ENCODE measurements at regions not wholly inside any gene's neighbourhood (a gene's known extent, or its start where the extent isn't known, plus 50 kb on each side); places are given as distances from the start of the nearest gene placed in this dataset.
"Not testable (repeated sequence)": the region's sequence is repeated elsewhere in the genome, so short reads cannot be mapped to it uniquely, and the experiment has no call there.

GRCh38 chr6:84599991-84600390, 164.4 kb downstream of the TBX18 start:
- TF ChIP-seq TAF1 (IDR thresholded peaks at IDR 0.05; ENCODE audit: borderline replicate concordance, low read depth, low read length) = no peak
- no peak for TF ChIP-seq POLR2A (IDR thresholded peaks at IDR 0.05; ENCODE audit: low read depth, low read length)
- TF ChIP-seq POLR2AphosphoS5 (IDR thresholded peaks at IDR 0.05; ENCODE audit: low read depth, low read length) = no peak
- FAIRE-seq = no peak
- no peak for DNase-seq (ENCODE audit: insufficient read length)

GRCh38 chr6:84597238-84597875, 167.0 kb downstream of the TBX18 start:
- DNase-seq (ENCODE audit: insufficient read length) (no peak), FAIRE-seq (no peak)
- TF ChIP-seq TAF1 (IDR thresholded peaks at IDR 0.05; ENCODE audit: borderline replicate concordance, low read depth, low read length) (no peak), POLR2A (IDR thresholded peaks at IDR 0.05; ENCODE audit: low read depth, low read length) (no peak), POLR2AphosphoS5 (IDR thresholded peaks at IDR 0.05; ENCODE audit: low read depth, low read length) (no peak)

GRCh38 chr6:84596488-84596887, 167.9 kb downstream of the TBX18 start:
- DNase-seq (ENCODE audit: insufficient read length) = no peak
- TF ChIP-seq TAF1 (IDR thresholded peaks at IDR 0.05; ENCODE audit: borderline replicate concordance, low read depth, low read length) = no peak
- TF ChIP-seq POLR2A (IDR thresholded peaks at IDR 0.05; ENCODE audit: low read depth, low read length) = no peak
- no peak for TF ChIP-seq POLR2AphosphoS5 (IDR thresholded peaks at IDR 0.05; ENCODE audit: low read depth, low read length)
- FAIRE-seq = no peak

- FAIRE-seq (no peak), DNase-seq (ENCODE audit: insufficient read length) (no peak)
- TF ChIP-seq POLR2AphosphoS5 (IDR thresholded peaks at IDR 0.05; ENCODE audit: low read depth, low read length) (no peak), POLR2A (IDR thresholded peaks at IDR 0.05; ENCODE audit: low read depth, low read length) (no peak), TAF1 (IDR thresholded peaks at IDR 0.05; ENCODE audit: borderline replicate concordance, low read depth, low read length) (no peak)
These were observed 175.7 kb downstream of the TBX18 start for GRCh38 chr6:84588697-84589080.

- not testable (repeated sequence) for DNase-seq (ENCODE audit: insufficient read length); FAIRE-seq
These were observed 176.3 kb downstream of the TBX18 start for GRCh38 chr6:84587994-84588696.

- not testable (repeated sequence) for DNase-seq (ENCODE audit: insufficient read length); FAIRE-seq
These were observed 177.0 kb downstream of the TBX18 start for GRCh38 chr6:84587202-84587940.

GRCh38 chr6:84583784-84584183, 180.6 kb downstream of the TBX18 start:
- DNase-seq (ENCODE audit: insufficient read length) (no peak), FAIRE-seq (no peak)
- no peak for TF ChIP-seq TAF1 (IDR thresholded peaks at IDR 0.05; ENCODE audit: borderline replicate concordance, low read depth, low read length)

- no peak for DNase-seq (ENCODE audit: insufficient read length)
- no peak for FAIRE-seq
- TF ChIP-seq TAF1 (IDR thresholded peaks at IDR 0.05; ENCODE audit: borderline replicate concordance, low read depth, low read length) = no peak
- TF ChIP-seq POLR2AphosphoS5 (IDR thresholded peaks at IDR 0.05; ENCODE audit: low read depth, low read length) = no peak
- no peak for TF ChIP-seq POLR2A (IDR thresholded peaks at IDR 0.05; ENCODE audit: low read depth, low read length)
These were observed 181.4 kb downstream of the TBX18 start for GRCh38 chr6:84582997-84583396.

GRCh38 chr6:84581494-84582259, 182.7 kb downstream of the TBX18 start:
- DNase-seq (ENCODE audit: insufficient read length) (no peak), FAIRE-seq (no peak)
- TF ChIP-seq POLR2AphosphoS5 (IDR thresholded peaks at IDR 0.05; ENCODE audit: low read depth, low read length) (no peak), TAF1 (IDR thresholded peaks at IDR 0.05; ENCODE audit: borderline replicate concordance, low read depth, low read length) (no peak), POLR2A (IDR thresholded peaks at IDR 0.05; ENCODE audit: low read depth, low read length) (no peak)

GRCh38 chr6:84579404-84579803, 185.0 kb downstream of the TBX18 start:
- DNase-seq (ENCODE audit: insufficient read length) (no peak), FAIRE-seq (no peak)
- TF ChIP-seq POLR2A (IDR thresholded peaks at IDR 0.05; ENCODE audit: low read depth, low read length) (no peak), TAF1 (IDR thresholded peaks at IDR 0.05; ENCODE audit: borderline replicate concordance, low read depth, low read length) (no peak), POLR2AphosphoS5 (IDR thresholded peaks at IDR 0.05; ENCODE audit: low read depth, low read length) (no peak)

- no peak for FAIRE-seq
- no peak for DNase-seq (ENCODE audit: insufficient read length)
- no peak for TF ChIP-seq POLR2A (IDR thresholded peaks at IDR 0.05; ENCODE audit: low read depth, low read length)
- TF ChIP-seq TAF1 (IDR thresholded peaks at IDR 0.05; ENCODE audit: borderline replicate concordance, low read depth, low read length) = no peak
These were observed 188.4 kb downstream of the TBX18 start for GRCh38 chr6:84576029-84576428.

- FAIRE-seq (no peak), DNase-seq (ENCODE audit: insufficient read length) (no peak)
- no peak for TF ChIP-seq TAF1 (IDR thresholded peaks at IDR 0.05; ENCODE audit: borderline replicate concordance, low read depth, low read length)
- TF ChIP-seq POLR2A (IDR thresholded peaks at IDR 0.05; ENCODE audit: low read depth, low read length) = no peak
- no peak for TF ChIP-seq POLR2AphosphoS5 (IDR thresholded peaks at IDR 0.05; ENCODE audit: low read depth, low read length)
These were observed 189.1 kb downstream of the TBX18 start for GRCh38 chr6:84575264-84575663.
